PC-3 (cell line): ENCODE measurements at regions not wholly inside any gene's neighbourhood (a gene's known extent, or its start where the extent isn't known, plus 50 kb on each side); places are given as distances from the start of the nearest gene placed in this dataset.

Source experiments
- ATAC-seq: fragments of 200-7000 bp; cut with Tn5 transposase; 2 replicates; pipeline ENCODE4 v1.9.1; 2020; ENCODE audit warnings: mild to moderate bottlenecking, moderate library complexity
- BruUV-seq: library from RNA; stranded (reverse); fragments of 400-500 nt; replicated peaks from 2 replicates; lab custom pipeline; 2021; lab: Mats Ljungman, UMichigan
- CTCF ChIA-PET: fragments of 300-600 bp; sonication (Branson Sonifier 250); formaldehyde crosslinking; loops from one replicate; lab custom pipeline; 2022; ENCODE audit warnings: antibody characterized with exemption; lab: Charles Lee
- POLR2A ChIA-PET: fragments of 300-600 bp; sonication (Branson Sonifier 250); formaldehyde crosslinking; loops from one replicate; lab custom pipeline; 2022; ENCODE audit warnings: antibody characterized with exemption; ENCODE audit not compliant: unreplicated experiment; lab: Charles Lee
- DNase-seq: peaks from one replicate; pipeline ENCODE4 v3.0.0-alpha.2; 2015
- H2AFZ ChIP-seq: fragments of 300-600 bp; sonication (generic); 2 replicates; pipeline ENCODE4 v1.6.0; 2016; ENCODE audit warnings: antibody characterized with exemption, low read length
- H3F3A ChIP-seq: fragments of 300-600 bp; sonication (generic); one replicate; pipeline ENCODE4 v1.6.0; 2017; ENCODE audit warnings: antibody characterized with exemption, low read length, control low read depth, mild to moderate bottlenecking; ENCODE audit not compliant: unreplicated experiment
- H3K27ac ChIP-seq: fragments of 300-600 bp; sonication (generic); 2 replicates; pipeline ENCODE4 v1.5.1; 2016; ENCODE audit warnings: mild to moderate bottlenecking, low read length
- H3K27me3 ChIP-seq: fragments of 300-600 bp; sonication (generic); 2 replicates; pipeline ENCODE4 v1.6.1; 2016; ENCODE audit warnings: low read length, mixed read lengths
- H3K36me3 ChIP-seq: fragments of 300-600 bp; sonication (generic); 2 replicates; pipeline ENCODE4 v1.6.1; 2016; ENCODE audit warnings: low read depth, mixed run types, low read length, mixed read lengths
- H3K4me1 ChIP-seq: fragments of 300-600 bp; sonication (generic); 2 replicates; pipeline ENCODE4 v1.5.1; 2016; ENCODE audit warnings: low read length; ENCODE audit not compliant: insufficient read depth
- H3K4me2 ChIP-seq: fragments of 300-600 bp; sonication (generic); 2 replicates; pipeline ENCODE4 v1.6.0; 2016; ENCODE audit warnings: low read length
- H3K4me3 ChIP-seq: fragments of 300-600 bp; sonication (generic); 2 replicates; pipeline ENCODE4 v1.5.1; 2016; ENCODE audit warnings: mild to moderate bottlenecking, low read length, mixed read lengths
- H3K79me2 ChIP-seq: fragments of 300-600 bp; sonication (generic); 2 replicates; pipeline ENCODE4 v1.6.1; 2017; ENCODE audit warnings: low read length, mixed read lengths
- H3K9ac ChIP-seq: fragments of 300-600 bp; sonication (generic); 2 replicates; pipeline ENCODE4 v1.6.0; 2016; ENCODE audit warnings: mild to moderate bottlenecking, low read length
- H3K9me2 ChIP-seq: fragments of 300-600 bp; sonication (generic); replicated peaks from 2 replicates; pipeline ENCODE4 v1.6.1; 2016; ENCODE audit warnings: mixed run types, low read length, mixed read lengths
- H3K9me3 ChIP-seq: fragments of 300-600 bp; sonication (generic); 2 replicates; pipeline ENCODE4 v1.6.1; 2016; ENCODE audit warnings: low read length, mixed read lengths
- H4K20me1 ChIP-seq: fragments of 300-600 bp; sonication (generic); 2 replicates; pipeline ENCODE4 v1.6.1; 2016; ENCODE audit warnings: low read length, mixed read lengths
- EZH2 ChIP-seq: fragments of 300-600 bp; sonication (generic); IDR thresholded peaks from one replicate; pipeline ENCODE4 v1.6.1; 2017; ENCODE audit warnings: antibody characterized with exemption, mild to moderate bottlenecking, low read length; ENCODE audit not compliant: unreplicated experiment
- EZH2phosphoT487 ChIP-seq: fragments of 300-600 bp; sonication (generic); IDR thresholded peaks from 2 replicates; pipeline ENCODE4 v1.6.1; 2018; ENCODE audit warnings: mild to moderate bottlenecking, antibody characterized with exemption, low read length, borderline replicate concordance
- intact Hi-C: fragments of 100-400 bp; cut with micrococcal nuclease; formaldehyde crosslinking; loops from 2 replicates; pipeline ENCODE4 v1.9.0; 2023
- TF ChIP-seq, protein P1 (sequence below): fragments of 300-600 bp; sonication (generic); conservative IDR thresholded peaks from 2 replicates; pipeline ENCODE4 v1.5.1; 2017; ENCODE audit warnings: antibody characterized with exemption, low read depth, mild to moderate bottlenecking, low read length

DNA sequence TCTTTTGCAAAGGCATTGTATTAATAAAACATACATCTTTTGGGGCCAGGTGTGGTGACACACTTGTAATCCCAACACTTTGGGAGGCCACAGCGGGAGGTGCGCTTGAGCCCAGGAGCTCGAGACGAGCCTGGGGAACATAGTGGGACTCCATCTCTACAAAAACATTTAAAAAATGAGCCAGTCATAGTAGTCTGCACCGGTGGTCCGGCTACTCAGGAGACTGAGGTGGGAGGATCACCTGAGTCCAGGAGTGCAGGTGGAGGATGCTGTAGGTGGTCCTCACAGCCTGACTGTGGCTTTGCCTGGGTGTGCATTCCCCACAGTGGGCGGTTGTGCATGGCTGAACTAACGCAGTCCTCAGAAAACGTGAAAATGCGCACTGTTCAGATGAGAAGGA lies 162.5 kb downstream of the DLL1 start:
- POLR2A ChIA-PET = no interaction called here
- no peaks in the 10 kb centered on the region for H3K36me3 ChIP-seq
- no peaks in the 10 kb centered on the region for H3K27me3 ChIP-seq
- ATAC-seq = no peak
- CTCF ChIA-PET = no interaction called here
- TF ChIP-seq EZH2phosphoT487 (no peak), EZH2 (no peak)
- TF ChIP-seq, protein P1, sequence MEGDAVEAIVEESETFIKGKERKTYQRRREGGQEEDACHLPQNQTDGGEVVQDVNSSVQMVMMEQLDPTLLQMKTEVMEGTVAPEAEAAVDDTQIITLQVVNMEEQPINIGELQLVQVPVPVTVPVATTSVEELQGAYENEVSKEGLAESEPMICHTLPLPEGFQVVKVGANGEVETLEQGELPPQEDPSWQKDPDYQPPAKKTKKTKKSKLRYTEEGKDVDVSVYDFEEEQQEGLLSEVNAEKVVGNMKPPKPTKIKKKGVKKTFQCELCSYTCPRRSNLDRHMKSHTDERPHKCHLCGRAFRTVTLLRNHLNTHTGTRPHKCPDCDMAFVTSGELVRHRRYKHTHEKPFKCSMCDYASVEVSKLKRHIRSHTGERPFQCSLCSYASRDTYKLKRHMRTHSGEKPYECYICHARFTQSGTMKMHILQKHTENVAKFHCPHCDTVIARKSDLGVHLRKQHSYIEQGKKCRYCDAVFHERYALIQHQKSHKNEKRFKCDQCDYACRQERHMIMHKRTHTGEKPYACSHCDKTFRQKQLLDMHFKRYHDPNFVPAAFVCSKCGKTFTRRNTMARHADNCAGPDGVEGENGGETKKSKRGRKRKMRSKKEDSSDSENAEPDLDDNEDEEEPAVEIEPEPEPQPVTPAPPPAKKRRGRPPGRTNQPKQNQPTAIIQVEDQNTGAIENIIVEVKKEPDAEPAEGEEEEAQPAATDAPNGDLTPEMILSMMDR = no peak
- H3K4me1 ChIP-seq = peaks cover 10% of the 10 kb centered on the region; the same call in 1 of the 2 replicates
- H4K20me1 ChIP-seq = no peaks in the 10 kb centered on the region
- intact Hi-C loops = no loop called here
- no peaks in the 10 kb centered on the region for H3K9me2 ChIP-seq
- H3K4me3 ChIP-seq = no peak overlapping the region
- no peak overlapping the region for H3K27ac ChIP-seq
- H3K79me2 ChIP-seq = no peaks in the 10 kb centered on the region
- no peak overlapping the region for H2AFZ ChIP-seq
- no peak overlapping the region for H3K9ac ChIP-seq
- DNase-seq = no peak
- no peaks in the 10 kb centered on the region for H3K9me3 ChIP-seq
- BruUV-seq = no TSS peak
- H3F3A ChIP-seq = no peaks in the 10 kb centered on the region
- H3K4me2 ChIP-seq = no peak overlapping the region

DNA sequence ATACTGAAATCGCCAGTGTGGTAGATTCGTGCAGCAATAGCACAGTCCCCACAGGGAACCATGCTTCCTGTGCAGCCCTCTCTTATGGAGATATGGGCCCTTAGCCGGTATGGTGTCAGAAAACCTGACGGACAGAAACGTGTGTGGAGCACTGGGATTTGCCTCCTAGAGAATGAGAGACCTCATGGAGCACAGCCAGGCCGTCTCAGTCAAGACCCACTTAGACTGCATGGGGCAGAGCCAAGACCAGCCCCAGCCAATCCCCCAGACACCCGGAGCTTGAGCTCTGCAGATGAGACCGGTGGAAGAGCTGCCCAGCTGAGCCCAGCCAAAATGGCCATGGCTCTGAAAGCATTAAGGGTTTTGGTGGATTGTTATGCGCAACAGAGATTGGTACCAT lies 163.7 kb downstream of the DLL1 start:
- Histone ChIP-seq H3K9me3 (no peaks in the 10 kb centered on the region), H3K9me2 (no peaks in the 10 kb centered on the region), H3F3A (no peaks in the 10 kb centered on the region), H3K4me2 (no peak overlapping the region), H2AFZ (no peak overlapping the region), H3K27me3 (no peaks in the 10 kb centered on the region), H3K27ac (no peak overlapping the region), H4K20me1 (no peaks in the 10 kb centered on the region), H3K36me3 (no peaks in the 10 kb centered on the region), H3K4me1 (peaks cover 10% of the 10 kb centered on the region; the same call in 1 of the 2 replicates), H3K9ac (no peak overlapping the region), H3K79me2 (no peaks in the 10 kb centered on the region), H3K4me3 (no peak overlapping the region)
- DNase-seq = no peak
- ChIA-PET CTCF (no interaction called here), POLR2A (no interaction called here)
- TF ChIP-seq EZH2 = no peak
- TF ChIP-seq EZH2phosphoT487 = no peak
- TF ChIP-seq, protein P1 = no peak
- intact Hi-C loops = no loop called here
- no peak for ATAC-seq
- BruUV-seq = no TSS peak

DNA sequence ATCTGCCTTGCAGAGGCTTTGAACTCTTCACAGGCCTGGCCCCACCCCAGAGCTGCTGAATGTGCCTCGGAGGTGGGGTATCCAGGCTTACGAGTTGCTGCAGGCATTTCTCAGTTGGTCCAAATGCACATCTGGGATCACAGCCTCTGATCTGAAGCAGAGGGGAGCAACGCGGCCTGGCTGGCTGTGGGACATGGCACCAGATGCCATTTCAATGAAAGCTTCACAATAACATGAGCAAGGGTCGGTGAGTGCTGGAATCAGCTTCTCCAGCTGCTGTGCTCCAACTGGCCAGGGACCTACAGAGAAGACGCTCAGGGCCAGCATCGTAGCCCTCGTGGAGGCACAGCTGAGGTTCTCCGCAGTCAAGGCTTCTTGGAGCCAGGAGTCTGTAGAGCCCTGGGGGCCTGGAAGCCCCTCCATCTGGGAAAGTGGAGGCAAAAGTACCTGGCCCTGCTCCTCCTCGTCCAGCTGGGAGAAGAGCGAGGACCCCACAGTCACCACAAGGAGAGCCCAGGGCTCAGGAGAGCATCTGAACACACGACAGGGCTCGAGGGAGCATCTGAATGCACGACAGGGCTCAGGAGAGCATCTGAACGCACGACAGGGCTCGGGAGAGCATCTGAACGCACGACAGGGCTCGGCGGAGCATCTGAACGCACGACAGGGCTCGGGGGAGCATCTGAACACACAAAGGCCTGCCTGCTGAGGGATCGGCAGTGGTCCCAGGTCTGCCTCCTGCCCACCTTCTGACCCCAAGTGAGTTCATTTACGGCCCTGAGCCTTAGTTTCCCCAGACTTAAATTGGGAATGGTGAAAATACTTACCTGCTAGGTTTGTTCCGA lies 165.2 kb downstream of the DLL1 start:
- H2AFZ ChIP-seq = no peak overlapping the region
- CTCF ChIA-PET = no interaction called here
- no peaks in the 10 kb centered on the region for H3K27me3 ChIP-seq
- no peaks in the 10 kb centered on the region for H3K79me2 ChIP-seq
- no peak overlapping the region for H3K9ac ChIP-seq
- H3K4me1 ChIP-seq = peaks cover 10% of the 10 kb centered on the region; the same call in 1 of the 2 replicates
- intact Hi-C loops = no loop called here
- no peak overlapping the region for H3K4me3 ChIP-seq
- TF ChIP-seq, protein P1 = no peak
- TF ChIP-seq EZH2phosphoT487 = no peak
- TF ChIP-seq EZH2 = no peak
- H3K4me2 ChIP-seq = no peak overlapping the region
- no peaks in the 10 kb centered on the region for H3K36me3 ChIP-seq
- H3K9me3 ChIP-seq = peaks cover 4% of the 10 kb centered on the region; the same call in 1 of the 2 replicates
- DNase-seq = no peak
- no peaks in the 10 kb centered on the region for H3F3A ChIP-seq
- H3K9me2 ChIP-seq = no peaks in the 10 kb centered on the region
- no peak overlapping the region for H3K27ac ChIP-seq
- no peak for ATAC-seq
- H4K20me1 ChIP-seq = no peaks in the 10 kb centered on the region
- POLR2A ChIA-PET = no interaction called here
- BruUV-seq = no TSS peak
